Uterus (tissue), 2 donors: ENCODE measurements at regions not wholly inside any gene's neighbourhood (a gene's known extent, or its start where the extent isn't known, plus 50 kb on each side); places are given as distances from the start of the nearest gene placed in this dataset.

ENCODE experiments used
- CTCF ChIP-seq, 4 experiments: fragments of 200-600 bp in 2 of 4; fragments of 450-650 bp in 2 of 4; sonication (generic) in 2 of 4; IDR thresholded peaks; one replicate each; pipeline ENCODE4 v1.5.1; 2016 to 2019; ENCODE audit warnings: antibody characterized with exemption in 4 of 4, mild to moderate bottlenecking in 2 of 4, moderate library complexity in 1 of 4
- POLR2A ChIP-seq, 2 donors: fragments of 450-650 bp; IDR thresholded peaks; one replicate each; pipeline ENCODE4 v1.6.1; 2016; ENCODE audit warnings: antibody characterized with exemption in 2 of 2, mild to moderate bottlenecking in 1 of 2, moderate library complexity in 1 of 2

- TF ChIP-seq CTCF (IDR thresholded peaks at IDR 0.05) (no peak), POLR2A (IDR thresholded peaks at IDR 0.05) (no peak)
Measured at GRCh38 chr13:50408068-50408467, 392.8 kb downstream of the KCNRG start.
